Bronchial epithelial cell (primary cell): ENCODE measurements at regions not wholly inside any gene's neighbourhood (a gene's known extent, or its start where the extent isn't known, plus 50 kb on each side); places are given as distances from the start of the nearest gene placed in this dataset.
A peak's percentile ranks its signal among the peaks of the same experiment; 100 is the strongest.

Source experiments
- DNase-seq: peaks from one replicate; pipeline ENCODE4 v3.0.0-alpha.2; 2010; ENCODE audit warnings: low read depth
- FAIRE-seq: peaks from 2 replicates; lab custom pipeline; 2011; peaks lifted over from hg19 to GRCh38; lab: Jason Lieb, UNC
- H3K27me3 ChIP-seq: 2 replicates; pipeline ENCODE4 v1.5.1; 2011; ENCODE audit warnings: low read length; ENCODE audit not compliant: control insufficient read depth, insufficient read depth
- H3K36me3 ChIP-seq: 2 replicates; pipeline ENCODE4 v1.5.1; 2011; ENCODE audit warnings: low read length; ENCODE audit not compliant: control insufficient read depth, insufficient read depth
- H3K4me3 ChIP-seq: 2 replicates; pipeline ENCODE4 v1.5.1; 2011; ENCODE audit warnings: mild to moderate bottlenecking, low read depth, low read length, control low read depth
- TF ChIP-seq, protein P1 (sequence below): IDR thresholded peaks from 2 replicates; pipeline ENCODE4 v1.5.1; 2011; ENCODE audit warnings: mild to moderate bottlenecking, moderate library complexity, low read length, control low read depth, inconsistent platforms; ENCODE audit not compliant: insufficient read depth, severe bottlenecking

GRCh38 chr5:67303356-67303755, 106.8 kb upstream of the CD180 start:
- Histone ChIP-seq H3K4me3 (no peak overlapping the region), H3K27me3 (no peaks in the 10 kb centered on the region), H3K36me3 (no peaks in the 10 kb centered on the region)
- TF ChIP-seq, protein P1, sequence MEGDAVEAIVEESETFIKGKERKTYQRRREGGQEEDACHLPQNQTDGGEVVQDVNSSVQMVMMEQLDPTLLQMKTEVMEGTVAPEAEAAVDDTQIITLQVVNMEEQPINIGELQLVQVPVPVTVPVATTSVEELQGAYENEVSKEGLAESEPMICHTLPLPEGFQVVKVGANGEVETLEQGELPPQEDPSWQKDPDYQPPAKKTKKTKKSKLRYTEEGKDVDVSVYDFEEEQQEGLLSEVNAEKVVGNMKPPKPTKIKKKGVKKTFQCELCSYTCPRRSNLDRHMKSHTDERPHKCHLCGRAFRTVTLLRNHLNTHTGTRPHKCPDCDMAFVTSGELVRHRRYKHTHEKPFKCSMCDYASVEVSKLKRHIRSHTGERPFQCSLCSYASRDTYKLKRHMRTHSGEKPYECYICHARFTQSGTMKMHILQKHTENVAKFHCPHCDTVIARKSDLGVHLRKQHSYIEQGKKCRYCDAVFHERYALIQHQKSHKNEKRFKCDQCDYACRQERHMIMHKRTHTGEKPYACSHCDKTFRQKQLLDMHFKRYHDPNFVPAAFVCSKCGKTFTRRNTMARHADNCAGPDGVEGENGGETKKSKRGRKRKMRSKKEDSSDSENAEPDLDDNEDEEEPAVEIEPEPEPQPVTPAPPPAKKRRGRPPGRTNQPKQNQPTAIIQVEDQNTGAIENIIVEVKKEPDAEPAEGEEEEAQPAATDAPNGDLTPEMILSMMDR = no peak
- no peak for FAIRE-seq
- DNase-seq = peak; percentile 67

- Histone ChIP-seq H3K36me3 (no peaks in the 10 kb centered on the region), H3K4me3 (no peak overlapping the region), H3K27me3 (no peaks in the 10 kb centered on the region)
- peak; percentile 90 for DNase-seq
- peak; percentile 85 for FAIRE-seq
- TF ChIP-seq, protein P1 = no peak
Observed at GRCh38 chr5:67301285-67301903, 104.8 kb upstream of the CD180 start.

- no peak for FAIRE-seq
- no peak overlapping the region for H3K4me3 ChIP-seq
- DNase-seq = no peak
- no peaks in the 10 kb centered on the region for H3K27me3 ChIP-seq
- TF ChIP-seq, protein P1 = no peak
- H3K36me3 ChIP-seq = no peaks in the 10 kb centered on the region
Observed at GRCh38 chr5:67300326-67300725, 103.7 kb upstream of the CD180 start.

GRCh38 chr5:67299231-67299735, 102.7 kb upstream of the CD180 start:
- TF ChIP-seq, protein P1 = no peak
- DNase-seq (peak; percentile 24), FAIRE-seq (no peak)
- Histone ChIP-seq H3K27me3 (no peaks in the 10 kb centered on the region), H3K36me3 (no peaks in the 10 kb centered on the region), H3K4me3 (no peak overlapping the region)

GRCh38 chr5:67297802-67298532, 101.4 kb upstream of the CD180 start:
- H3K4me3 ChIP-seq = no peak overlapping the region
- DNase-seq (no peak), FAIRE-seq (no peak)
- no peaks in the 10 kb centered on the region for H3K27me3 ChIP-seq
- TF ChIP-seq, protein P1 = no peak
- H3K36me3 ChIP-seq = no peaks in the 10 kb centered on the region
